ENCODE measurements at regions not wholly inside any gene's neighbourhood (a gene's known extent, or its start where the extent isn't known, plus 50 kb on each side); places are given as distances from the start of the nearest gene placed in this dataset.

- H3K79me2 ChIP-seq (ENCODE audit: insufficient read depth, low read length): no peaks in the 10 kb centered on the region
- H3K9ac ChIP-seq (ENCODE audit: low read length): no peak overlapping the region
- ChIA-PET CTCF (no interaction called here), POLR2A (no interaction called here), RAD21 (ENCODE audit: low non-redundant PET in 1 of 2, low total read pairs in 2 of 2, uncharacterized antibody in 2 of 2, unreplicated experiment in 2 of 2) (no interaction called here)
- intact Hi-C loops (cut with micrococcal nuclease): no loop called here
- peaks cover 1% of the 10 kb centered on the region for H3K27me3 ChIP-seq (ENCODE audit: insufficient read depth, low read length)
- TF ChIP-seq TCF7L2 (IDR thresholded peaks at IDR 0.05; ENCODE audit: borderline replicate concordance, extremely low read depth, insufficient read depth, insufficient read length): no peak
- ATAC-seq (no peak), DNase-seq (ENCODE audit: low read depth, low spot score) (no peak)
- no peaks in the 10 kb centered on the region for H4K20me1 ChIP-seq (ENCODE audit: insufficient read depth)
- BruUV-seq (replicated peaks): no TSS peak
- no peak overlapping the region for H3K27ac ChIP-seq (ENCODE audit: low read depth, low read length)
- no peak overlapping the region for H2AFZ ChIP-seq (ENCODE audit: low read depth, low read length, poor library complexity, severe bottlenecking)
- H3K4me3 ChIP-seq (replicated peaks in 1 of 2; ENCODE audit: low read depth in 1 of 2, low read length in 2 of 2): no peak overlapping the region
- no peaks in the 10 kb centered on the region for H3K36me3 ChIP-seq (ENCODE audit: control insufficient read depth in 1 of 2, insufficient read depth in 2 of 2, low read length in 2 of 2)
- H3K4me2 ChIP-seq (ENCODE audit: low read length): no peak overlapping the region
- H3K9me3 ChIP-seq (ENCODE audit: control insufficient read depth in 1 of 2, insufficient read depth in 1 of 2, low read depth in 1 of 2, low read length in 2 of 2): no peaks in the 10 kb centered on the region
- H3K9me2 ChIP-seq (ENCODE audit: insufficient read depth): no peaks in the 10 kb centered on the region
- no peaks in the 10 kb centered on the region for H3K4me1 ChIP-seq (ENCODE audit: control insufficient read depth in 1 of 2, insufficient read depth in 2 of 2, low read length in 2 of 2)
Measured at GRCh38 chr18:45540125-45540524, 75.2 kb upstream of the SLC14A2 start.

GRCh38 chr18:45541421-45541820 is 73.9 kb upstream of the SLC14A2 start:
- TF ChIP-seq CEBPB (IDR thresholded peaks at IDR 0.05; ENCODE audit: low read depth) (no peak), ZFX (IDR thresholded peaks at IDR 0.05) (no peak), CTCF (IDR thresholded peaks at IDR 0.05 in 2 of 3, conservative IDR thresholded peaks at IDR 0.05 in 1 of 3; ENCODE audit: borderline replicate concordance in 1 of 3, insufficient read depth in 1 of 3, low read depth in 2 of 3, low read length in 2 of 3) (no peak), CBX3 (IDR thresholded peaks at IDR 0.05; ENCODE audit: low read depth) (no peak), EZH2phosphoT487 (IDR thresholded peaks at IDR 0.05; ENCODE audit: borderline replicate concordance) (no peak), ELF1 (IDR thresholded peaks at IDR 0.05; ENCODE audit: borderline replicate concordance, low read depth) (no peak), FOSL1 (IDR thresholded peaks at IDR 0.05; ENCODE audit: low read depth) (no peak), ZNF274 (IDR thresholded peaks at IDR 0.05; ENCODE audit: low read depth, low read length) (no peak), YY1 (IDR thresholded peaks at IDR 0.05; ENCODE audit: extremely low read depth, insufficient replicate concordance, low read depth, low read length) (no peak), ZBTB33 (IDR thresholded peaks at IDR 0.05; ENCODE audit: extremely low read depth, insufficient replicate concordance, low read length) (no peak), POLR2AphosphoS5 (IDR thresholded peaks at IDR 0.05; ENCODE audit: low read depth, low read length) (no peak), REST (IDR thresholded peaks at IDR 0.05; ENCODE audit: low read depth) (no peak)
- H3K9ac ChIP-seq (ENCODE audit: low read length): no peak overlapping the region
- ATAC-seq (no peak), DNase-seq (ENCODE audit: low read depth, low spot score) (no peak)
- no peak overlapping the region for H3K27ac ChIP-seq (ENCODE audit: low read depth, low read length)
- H3K27me3 ChIP-seq (ENCODE audit: insufficient read depth, low read length): peaks cover 5% of the 10 kb centered on the region; the same call in 1 of the 2 replicates
- no TSS peak for BruUV-seq (replicated peaks)
- ChIA-PET RAD21 (ENCODE audit: low non-redundant PET in 1 of 2, low total read pairs in 2 of 2, uncharacterized antibody in 2 of 2, unreplicated experiment in 2 of 2) (no interaction called here), POLR2A (no interaction called here), CTCF (no interaction called here)
- H3K4me2 ChIP-seq (ENCODE audit: low read length): no peak overlapping the region
- H3K9me3 ChIP-seq (ENCODE audit: control insufficient read depth in 1 of 2, insufficient read depth in 1 of 2, low read depth in 1 of 2, low read length in 2 of 2): no peaks in the 10 kb centered on the region
- H3K9me2 ChIP-seq (ENCODE audit: insufficient read depth): no peaks in the 10 kb centered on the region
- H2AFZ ChIP-seq (ENCODE audit: low read depth, low read length, poor library complexity, severe bottlenecking): no peak overlapping the region
- no peaks in the 10 kb centered on the region for H3K36me3 ChIP-seq (ENCODE audit: control insufficient read depth in 1 of 2, insufficient read depth in 2 of 2, low read length in 2 of 2)
- H3K4me3 ChIP-seq (replicated peaks in 1 of 2; ENCODE audit: low read depth in 1 of 2, low read length in 2 of 2): no peak overlapping the region
- intact Hi-C loops (cut with micrococcal nuclease): no loop called here
- H4K20me1 ChIP-seq (ENCODE audit: insufficient read depth): no peaks in the 10 kb centered on the region
- no peaks in the 10 kb centered on the region for H3K4me1 ChIP-seq (ENCODE audit: control insufficient read depth in 1 of 2, insufficient read depth in 2 of 2, low read length in 2 of 2)
- H3K79me2 ChIP-seq (ENCODE audit: insufficient read depth, low read length): no peaks in the 10 kb centered on the region
